Right hindlimb (tissue), 1 donor: ENCODE measurements at regions not wholly inside any gene's neighbourhood (a gene's known extent, or its start where the extent isn't known, plus 50 kb on each side); places are given as distances from the start of the nearest gene placed in this dataset.
"Not testable (repeated sequence)": the region's sequence is repeated elsewhere in the genome, so short reads cannot be mapped to it uniquely, and the experiment has no call there.

Source experiments
- DNase-seq: peaks from one replicate; pipeline ENCODE4 v3.0.0-alpha.2; 2018

DNA sequence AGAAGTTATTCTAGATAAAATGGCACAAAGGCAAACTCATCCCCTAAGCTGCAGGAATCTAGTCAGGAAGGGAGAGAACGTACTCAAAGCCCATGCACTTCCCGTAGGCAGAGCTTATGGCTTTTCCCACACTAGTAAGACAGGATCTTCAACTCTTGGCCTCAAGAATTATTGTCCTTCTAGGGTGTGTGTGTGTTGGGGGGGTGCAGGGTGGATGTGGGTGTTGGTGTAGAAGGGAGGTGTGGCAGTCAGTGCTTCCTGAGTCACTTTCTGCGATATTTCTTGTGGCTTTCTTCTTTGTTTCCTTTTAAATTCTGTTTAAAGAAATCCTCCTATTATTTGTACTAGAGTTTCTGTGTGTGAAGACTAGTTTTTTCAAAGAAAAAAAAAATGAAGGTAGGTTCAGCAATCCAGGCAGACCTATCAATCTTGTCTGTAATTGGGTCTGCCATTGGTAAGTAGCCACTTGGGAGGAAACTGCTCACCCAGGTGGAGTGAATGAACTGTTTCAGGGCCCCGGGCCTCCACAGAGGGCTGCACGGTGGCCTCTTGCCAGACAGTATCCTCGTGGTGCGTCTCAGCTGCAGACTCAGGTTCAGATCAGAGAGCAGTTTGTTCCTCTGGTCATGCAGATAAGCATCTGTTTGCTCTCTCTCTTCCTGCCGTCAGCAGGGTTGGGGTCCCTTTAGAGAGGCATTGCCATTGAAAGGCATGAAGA, 131.9 kb downstream of the NPR3 start:
- no peak for DNase-seq

- no peak for DNase-seq
These were observed 132.4 kb downstream of the NPR3 start for GRCh38 chr5:32843531-32843895.

GRCh38 chr5:32845171-32845570, 134.1 kb downstream of the NPR3 start:
- no peak for DNase-seq

- no peak for DNase-seq
These were observed 137.0 kb downstream of the NPR3 start for GRCh38 chr5:32848120-32848519.

DNA sequence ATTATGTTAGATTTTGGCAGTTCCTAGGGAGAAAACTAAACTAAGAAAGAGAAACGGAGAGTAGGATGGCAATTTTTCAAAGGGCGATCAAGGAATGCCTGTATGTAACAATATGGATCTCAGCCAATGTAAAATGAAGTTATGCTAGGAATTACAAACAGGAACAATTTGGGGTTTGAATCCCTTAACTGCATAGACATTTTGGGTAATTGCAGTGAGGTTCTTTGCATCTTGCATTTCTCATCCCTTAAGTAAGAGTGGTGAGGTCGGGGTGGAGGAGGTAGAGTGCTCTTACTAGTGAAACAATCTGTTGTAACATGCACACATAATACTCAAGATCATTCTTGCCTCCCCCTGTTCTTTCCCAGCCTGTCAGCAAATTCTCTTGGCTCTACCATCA, 137.6 kb downstream of the NPR3 start:
- DNase-seq, result no peak

DNA sequence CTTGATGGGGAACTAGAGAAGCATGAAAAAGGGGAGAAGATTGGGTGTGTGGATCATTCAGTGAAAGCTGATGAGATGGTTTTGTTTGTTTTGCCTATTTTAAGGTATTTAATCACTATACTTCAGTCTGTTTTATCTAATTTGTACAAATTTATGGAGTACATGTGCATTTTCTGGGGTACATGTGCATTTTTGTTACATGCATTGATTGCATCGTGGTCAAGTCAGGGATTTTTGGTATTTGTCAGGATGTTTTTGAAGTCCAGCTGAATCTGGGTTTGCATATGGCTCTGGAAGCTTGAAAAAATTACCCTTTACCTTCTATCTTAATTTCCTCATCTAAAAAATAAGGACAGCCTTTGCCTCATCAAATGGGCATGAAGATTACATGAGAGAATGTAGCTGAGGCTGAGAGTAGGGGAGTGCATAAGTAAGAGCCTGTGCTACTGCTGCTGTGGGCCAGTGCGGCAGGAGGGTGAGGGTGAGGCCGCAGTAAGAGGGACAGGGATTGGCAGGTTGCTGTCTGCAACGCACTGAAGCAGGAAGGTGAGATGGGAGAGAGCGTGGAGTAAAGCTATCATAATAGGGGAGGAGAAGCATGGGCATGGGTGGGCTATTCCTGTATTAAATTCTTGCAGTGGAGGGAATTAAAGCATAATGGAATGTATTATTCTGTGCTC, 139.8 kb downstream of the NPR3 start:
- no peak for DNase-seq

DNA sequence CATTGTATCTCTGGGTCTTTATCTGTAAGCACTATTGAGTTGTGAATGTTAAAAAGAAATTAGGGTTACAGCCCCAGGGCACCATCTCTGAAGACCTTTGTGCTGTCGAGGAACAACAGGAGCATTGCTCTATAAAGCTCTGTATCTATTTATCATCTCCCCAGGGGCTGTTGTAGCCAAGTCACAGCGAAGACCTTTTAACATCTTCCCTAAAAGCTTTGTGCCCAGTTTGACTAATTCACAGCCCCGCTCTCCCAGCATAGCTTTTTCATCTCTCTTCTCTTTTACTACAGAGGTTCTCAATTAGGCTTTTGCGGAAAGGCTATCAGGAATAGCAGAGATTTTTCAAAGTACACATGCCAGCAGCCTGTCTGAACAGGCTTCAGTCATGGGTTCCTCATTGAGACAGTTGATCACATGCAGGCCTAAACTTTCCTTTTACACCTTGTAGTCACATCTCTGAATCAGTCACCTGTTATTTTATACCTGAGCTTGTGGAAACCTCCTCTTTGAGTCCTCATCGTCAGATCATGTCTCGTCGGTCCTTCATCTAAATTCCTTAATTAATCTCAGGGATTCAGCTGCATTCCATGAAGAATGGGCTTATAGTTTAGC, 140.5 kb downstream of the NPR3 start:
- DNase-seq, result no peak

GRCh38 chr5:32852535-32852934, 141.4 kb downstream of the NPR3 start:
- DNase-seq, result peak; percentile 36

DNA sequence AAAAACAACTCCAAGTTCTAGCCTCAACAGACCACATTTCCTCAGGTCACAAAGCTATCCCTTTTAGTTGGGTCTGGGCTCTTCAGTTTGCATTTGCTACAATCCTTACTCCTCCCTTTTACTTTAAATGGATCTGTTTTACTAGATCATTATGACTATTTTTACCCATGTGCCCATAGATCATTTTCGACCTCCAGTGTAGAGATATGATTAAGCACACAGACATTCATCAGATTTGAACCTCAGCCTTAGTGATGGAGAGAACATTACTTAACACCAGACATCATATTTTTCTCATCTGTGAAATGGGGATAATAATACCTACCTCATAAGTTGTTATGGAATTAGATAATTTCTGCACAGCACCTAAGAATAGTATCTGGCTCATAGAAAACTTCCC, 141.9 kb downstream of the NPR3 start:
- DNase-seq, result no peak

DNA sequence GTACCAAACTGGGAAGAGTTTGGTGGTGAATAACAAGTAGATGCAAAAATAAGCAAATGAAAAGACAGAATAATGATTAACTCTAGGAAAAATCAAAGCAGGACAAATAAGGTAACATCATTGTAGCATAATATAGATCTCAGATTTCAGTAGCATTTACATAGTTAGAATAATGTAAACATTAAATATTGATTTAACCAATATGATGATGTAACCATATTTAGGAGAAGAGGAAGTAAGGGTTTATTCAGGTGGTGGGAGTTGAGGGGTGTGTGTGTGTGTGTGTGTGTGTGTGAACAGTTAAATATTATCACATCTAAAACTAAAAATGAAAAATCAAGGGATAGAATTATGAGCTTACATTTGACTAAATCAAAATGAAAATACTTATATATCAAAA, 143.4 kb downstream of the NPR3 start:
- no peak for DNase-seq

GRCh38 chr5:32859211-32859641, 148.1 kb downstream of the NPR3 start:
- DNase-seq, result no peak

DNA sequence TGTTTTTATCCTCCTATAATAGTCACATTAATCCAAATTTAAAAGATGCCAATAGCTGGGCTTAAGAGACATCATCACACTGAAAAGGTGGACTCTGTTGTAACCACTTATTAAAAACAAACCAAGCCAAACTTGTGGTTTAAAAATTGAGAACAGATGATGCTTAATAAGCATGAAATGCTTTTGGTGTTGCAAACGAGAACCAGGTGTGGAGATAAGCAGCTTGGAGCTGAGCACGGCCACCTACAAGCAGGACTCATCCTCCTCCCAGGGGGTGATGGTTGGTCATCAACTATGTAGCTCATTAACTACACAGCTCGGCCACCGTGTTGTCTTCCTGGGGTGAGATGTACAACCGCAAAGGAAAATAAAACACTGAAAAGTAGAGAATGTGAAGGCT, 154.4 kb downstream of the NPR3 start:
- no peak for DNase-seq

- DNase-seq, result no peak
These were observed 155.0 kb downstream of the NPR3 start for GRCh38 chr5:32866138-32866537.

DNA sequence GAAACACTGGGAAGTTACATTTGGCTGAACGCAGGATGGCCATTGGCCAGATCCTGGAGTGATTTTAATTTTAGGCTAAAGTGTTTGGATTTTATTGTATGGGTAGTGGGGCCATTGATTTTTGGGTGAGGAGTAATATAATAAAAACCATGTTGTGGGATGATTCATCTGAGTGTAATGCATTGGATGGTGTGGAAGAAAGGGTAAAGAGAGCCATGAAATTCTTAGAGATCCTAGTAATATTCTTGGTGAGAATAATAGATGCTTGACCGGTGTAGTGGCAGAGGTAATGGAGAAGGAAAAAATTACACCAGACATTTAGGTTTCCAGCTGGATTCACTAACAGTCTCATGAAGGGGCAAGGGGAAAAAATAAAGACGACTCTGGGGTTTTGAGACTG, 158.1 kb downstream of the NPR3 start:
- DNase-seq, result no peak

- no peak for DNase-seq
These were observed 165.7 kb downstream of the NPR3 start for GRCh38 chr5:32876791-32877190.

DNA sequence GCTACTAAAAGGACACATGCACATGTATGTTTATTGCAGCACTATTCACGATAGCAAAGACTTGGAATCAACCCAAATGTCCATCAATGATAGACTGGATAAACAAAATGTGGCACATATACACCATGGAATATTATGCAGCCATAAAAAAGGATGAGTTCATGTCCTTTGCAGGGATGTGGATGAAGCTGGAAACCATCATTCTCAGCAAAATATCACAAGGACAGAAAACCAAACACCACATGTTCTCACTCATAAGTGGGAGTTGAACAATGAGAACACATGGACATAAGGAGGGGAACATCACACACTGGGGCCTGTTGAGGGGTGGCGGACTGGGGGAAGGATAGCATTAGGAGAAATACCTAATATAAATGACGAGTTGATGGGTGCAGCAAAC, 168.2 kb downstream of the NPR3 start:
- DNase-seq, result not testable (repeated sequence)

DNA sequence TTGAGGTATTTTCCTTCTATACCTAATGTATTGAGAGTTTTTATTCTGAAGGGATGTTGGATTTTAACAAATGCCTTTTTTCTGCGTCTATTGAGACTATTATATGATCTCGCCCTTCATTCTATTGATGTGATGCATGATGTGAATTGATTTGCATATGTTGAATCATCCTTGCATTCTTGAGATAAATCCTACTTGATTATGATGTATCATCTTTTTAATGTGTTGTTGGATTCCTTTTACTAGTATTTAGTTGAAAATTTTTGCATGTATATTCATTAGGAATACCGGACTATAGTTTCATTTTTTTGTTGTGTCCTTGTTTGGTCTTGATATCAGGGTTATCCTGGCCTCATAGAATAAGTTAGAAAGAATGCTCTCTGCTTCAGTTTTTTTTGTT, 169.7 kb downstream of the NPR3 start:
- DNase-seq, result no peak

DNA sequence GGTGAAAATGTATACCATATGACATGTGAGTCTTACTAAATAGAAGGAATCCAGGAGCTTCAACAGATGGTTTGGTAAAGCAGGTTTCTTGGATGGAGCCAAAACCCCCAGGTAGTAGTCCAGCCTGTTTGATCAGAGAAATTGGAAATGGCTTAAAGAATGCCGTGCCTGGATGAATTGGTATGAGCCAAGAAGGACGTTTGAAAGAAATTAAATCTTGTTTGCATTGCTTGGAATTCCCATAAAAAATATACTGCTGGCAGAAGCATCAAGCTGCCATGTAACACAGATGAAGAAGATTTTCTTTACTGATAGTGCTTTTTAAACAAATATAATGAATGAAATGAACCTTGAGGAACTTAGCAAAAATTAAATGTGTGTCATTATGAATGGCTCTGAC, 176.3 kb downstream of the NPR3 start:
- DNase-seq, result no peak

GRCh38 chr5:32889078-32889477, 178.0 kb downstream of the NPR3 start:
- no peak for DNase-seq

GRCh38 chr5:32903613-32904012, 192.5 kb downstream of the NPR3 start:
- no peak for DNase-seq

DNA sequence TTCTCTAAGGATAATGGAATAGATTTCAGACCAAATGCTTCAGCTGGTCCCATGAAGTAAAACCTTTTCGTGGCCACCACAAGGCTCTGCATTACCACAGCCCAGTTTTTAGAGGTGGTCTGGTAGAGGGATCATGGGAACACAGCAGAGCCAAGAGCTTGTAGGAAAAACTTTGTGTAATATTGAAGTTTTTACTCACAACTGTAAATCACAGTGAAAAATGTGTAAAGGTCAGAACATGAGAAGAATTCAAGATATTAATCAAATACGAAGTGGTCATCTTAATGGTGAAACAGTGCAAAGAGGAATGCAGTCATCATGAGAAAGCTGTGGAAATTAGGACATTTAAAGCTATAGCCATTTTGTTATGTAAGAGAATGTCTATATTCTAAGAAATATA, 197.5 kb downstream of the NPR3 start:
- DNase-seq, result no peak

DNA sequence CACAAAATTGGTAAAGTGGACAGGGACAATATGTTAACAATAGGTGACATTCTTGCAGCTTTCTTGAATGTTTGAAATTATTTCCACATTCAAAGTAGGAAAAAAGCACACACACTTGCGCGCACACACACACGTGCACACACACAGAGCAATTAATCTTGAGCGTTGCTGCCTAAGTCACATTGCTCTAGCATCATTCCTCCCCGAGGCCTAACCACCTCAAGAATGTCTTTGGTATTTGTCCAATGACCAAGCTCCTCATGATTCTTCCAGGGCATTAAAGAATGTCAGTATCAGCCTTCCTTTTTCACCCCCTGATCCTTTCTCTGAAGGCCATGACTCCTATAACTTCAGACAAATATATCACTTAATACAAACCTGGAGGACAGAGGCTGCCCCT, 198.1 kb downstream of the NPR3 start:
- no peak for DNase-seq

GRCh38 chr5:32916648-32917047, 205.5 kb downstream of the NPR3 start:
- DNase-seq, result no peak

GRCh38 chr5:32928761-32929160, 217.6 kb downstream of the NPR3 start:
- DNase-seq, result no peak
